Thyroid gland (tissue), 4 donors: ENCODE measurements at regions not wholly inside any gene's neighbourhood (a gene's known extent, or its start where the extent isn't known, plus 50 kb on each side); places are given as distances from the start of the nearest gene placed in this dataset.
"Not testable (repeated sequence)": the region's sequence is repeated elsewhere in the genome, so short reads cannot be mapped to it uniquely, and the experiment has no call there.

Experiments
- DNase-seq, 2 donors: peaks; one replicate each; pipeline ENCODE4 v3.0.0-alpha.2; 2019
- H3K27ac ChIP-seq, 3 donors: fragments of 200-600 bp; sonication (generic); 1 replicate in 2 of 3; 2 replicates in 1 of 3; pipeline ENCODE4 v1.5.1; 2016 to 2019; ENCODE audit warnings: mild to moderate bottlenecking in 1 of 3, moderate library complexity in 1 of 3
- H3K27me3 ChIP-seq: fragments of 200-600 bp; sonication (generic); one replicate; pipeline ENCODE4 v1.5.1; 2019
- H3K36me3 ChIP-seq, 2 donors: fragments of 200-600 bp; sonication (generic); one replicate each; pipeline ENCODE4 v1.5.1; 2016 to 2019
- H3K4me1 ChIP-seq, 2 donors: fragments of 200-600 bp; sonication (generic); one replicate each; pipeline ENCODE4 v1.5.1; 2017 to 2019
- H3K4me3 ChIP-seq, 3 donors: fragments of 200-600 bp; sonication (generic); replicated peaks in 1 of 3; 1 replicate in 2 of 3; 2 replicates in 1 of 3; pipeline ENCODE4 v1.5.1; 2016; ENCODE audit warnings: mild to moderate bottlenecking in 1 of 3
- H3K9me3 ChIP-seq: fragments of 200-600 bp; sonication (generic); one replicate; pipeline ENCODE4 v1.5.1; 2017
- POLR2A ChIP-seq, 2 donors: fragments of 450-650 bp; IDR thresholded peaks; one replicate each; pipeline ENCODE4 v1.6.1; 2017; ENCODE audit warnings: antibody characterized with exemption in 2 of 2, mild to moderate bottlenecking in 2 of 2, moderate library complexity in 1 of 2
- WGBS, 2 donors: methylation state at CpG; one replicate each; pipeline ENCODE4 v1.1.5; 2017; 5-methylcytosine and 5-hydroxymethylcytosine counted together
- intact Hi-C: fragments of 100-400 bp; cut with DNase I; formaldehyde crosslinking; loops from one replicate; pipeline ENCODE4 v1.15.1; 2023
- TF ChIP-seq, protein P1 (sequence below), 6 experiments: fragments of 200-600 bp in 3 of 6; fragments of 450-650 bp in 3 of 6; sonication (generic) in 3 of 6; IDR thresholded peaks; one replicate each; pipeline ENCODE4 v1.5.1; 2016 to 2019; ENCODE audit warnings: antibody characterized with exemption in 6 of 6, mild to moderate bottlenecking in 2 of 6, inconsistent platforms in 1 of 6, moderate library complexity in 1 of 6

DNA sequence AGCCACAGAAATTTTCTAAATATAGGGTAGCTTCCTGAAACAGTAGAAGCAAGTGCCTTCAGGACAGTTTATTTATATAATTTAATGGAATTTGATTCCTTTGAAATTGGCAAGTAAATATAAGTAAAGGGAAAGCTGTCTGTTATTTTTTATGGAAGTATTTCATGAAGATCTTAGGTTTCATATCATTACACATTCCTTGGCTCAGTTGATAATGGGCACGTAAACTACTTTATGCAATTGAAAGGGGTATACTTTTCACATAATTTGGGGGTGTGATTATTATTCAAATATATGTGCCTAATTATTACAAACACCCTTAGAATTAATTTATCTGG, 71.1 kb upstream of the RAP1B start:
- Histone ChIP-seq H3K9me3 (no peaks in the 10 kb centered on the region), H3K36me3 (no peaks in the 10 kb centered on the region), H3K4me3 (no peak overlapping the region), H3K4me1 (no peaks in the 10 kb centered on the region), H3K27me3 (no peaks in the 10 kb centered on the region), H3K27ac (peak overlapping the region in 1 of 3 donors; percentile 48)
- intact Hi-C loops, result no loop called here
- TF ChIP-seq, protein P1, sequence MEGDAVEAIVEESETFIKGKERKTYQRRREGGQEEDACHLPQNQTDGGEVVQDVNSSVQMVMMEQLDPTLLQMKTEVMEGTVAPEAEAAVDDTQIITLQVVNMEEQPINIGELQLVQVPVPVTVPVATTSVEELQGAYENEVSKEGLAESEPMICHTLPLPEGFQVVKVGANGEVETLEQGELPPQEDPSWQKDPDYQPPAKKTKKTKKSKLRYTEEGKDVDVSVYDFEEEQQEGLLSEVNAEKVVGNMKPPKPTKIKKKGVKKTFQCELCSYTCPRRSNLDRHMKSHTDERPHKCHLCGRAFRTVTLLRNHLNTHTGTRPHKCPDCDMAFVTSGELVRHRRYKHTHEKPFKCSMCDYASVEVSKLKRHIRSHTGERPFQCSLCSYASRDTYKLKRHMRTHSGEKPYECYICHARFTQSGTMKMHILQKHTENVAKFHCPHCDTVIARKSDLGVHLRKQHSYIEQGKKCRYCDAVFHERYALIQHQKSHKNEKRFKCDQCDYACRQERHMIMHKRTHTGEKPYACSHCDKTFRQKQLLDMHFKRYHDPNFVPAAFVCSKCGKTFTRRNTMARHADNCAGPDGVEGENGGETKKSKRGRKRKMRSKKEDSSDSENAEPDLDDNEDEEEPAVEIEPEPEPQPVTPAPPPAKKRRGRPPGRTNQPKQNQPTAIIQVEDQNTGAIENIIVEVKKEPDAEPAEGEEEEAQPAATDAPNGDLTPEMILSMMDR (IDR thresholded peaks at IDR 0.05), result no peak
- TF ChIP-seq POLR2A (IDR thresholded peaks at IDR 0.05), result no peak
- DNase-seq, result no peak
- 82 to 84% methylated on average over 1 of the region's 1 CpG for WGBS, 2 donors

DNA sequence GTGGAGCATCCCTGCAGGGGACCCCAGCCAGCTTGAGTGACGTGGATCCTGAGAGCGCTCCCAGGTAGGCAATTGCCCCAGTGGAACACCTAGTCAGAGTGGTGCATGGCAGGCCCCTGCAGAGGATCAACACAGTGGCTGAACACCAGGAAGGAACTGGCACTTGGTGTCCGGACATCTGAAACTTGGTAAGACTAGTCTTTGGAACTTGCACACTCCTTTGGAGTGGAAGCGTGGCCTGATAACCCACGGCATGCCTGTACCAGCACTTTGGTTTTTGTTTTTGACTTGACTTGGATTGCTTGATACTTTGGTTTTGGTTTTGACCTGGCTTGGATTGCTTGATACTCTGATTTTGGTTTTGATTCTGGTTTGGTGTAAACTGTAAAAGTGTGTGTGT, 69.9 kb upstream of the RAP1B start:
- H3K9me3 ChIP-seq, DNase-seq, H3K4me1 ChIP-seq, H3K4me3 ChIP-seq, intact Hi-C loops, H3K27me3 ChIP-seq, H3K36me3 ChIP-seq, H3K27ac ChIP-seq: not testable (repeated sequence)
- WGBS, 2 donors, result 94 to 95% methylated on average over 5 of the region's 5 CpGs

DNA sequence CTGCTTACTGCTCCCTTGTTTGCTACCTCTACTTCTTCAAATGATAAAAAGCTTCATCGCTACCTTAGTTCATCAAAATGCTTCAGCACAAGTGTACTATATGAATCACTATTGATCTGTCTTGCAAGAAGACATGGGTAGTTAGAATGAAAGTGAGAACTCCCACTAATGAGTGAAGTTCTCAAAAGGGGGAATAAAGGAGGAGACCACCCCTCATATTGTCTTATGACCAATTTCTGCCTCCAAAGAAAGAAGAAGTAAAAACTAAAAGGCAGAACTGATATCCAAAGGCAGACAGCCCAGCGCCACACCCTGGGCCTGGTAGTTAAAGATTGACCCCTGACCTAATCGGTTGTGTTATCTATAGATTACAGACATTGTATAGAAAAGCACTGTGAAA, 63.4 kb upstream of the RAP1B start:
- H3K27ac ChIP-seq, H3K4me1 ChIP-seq: not testable (repeated sequence)
- WGBS, 2 donors, result 88 to 94% methylated on average over 3 of the region's 3 CpGs

DNA sequence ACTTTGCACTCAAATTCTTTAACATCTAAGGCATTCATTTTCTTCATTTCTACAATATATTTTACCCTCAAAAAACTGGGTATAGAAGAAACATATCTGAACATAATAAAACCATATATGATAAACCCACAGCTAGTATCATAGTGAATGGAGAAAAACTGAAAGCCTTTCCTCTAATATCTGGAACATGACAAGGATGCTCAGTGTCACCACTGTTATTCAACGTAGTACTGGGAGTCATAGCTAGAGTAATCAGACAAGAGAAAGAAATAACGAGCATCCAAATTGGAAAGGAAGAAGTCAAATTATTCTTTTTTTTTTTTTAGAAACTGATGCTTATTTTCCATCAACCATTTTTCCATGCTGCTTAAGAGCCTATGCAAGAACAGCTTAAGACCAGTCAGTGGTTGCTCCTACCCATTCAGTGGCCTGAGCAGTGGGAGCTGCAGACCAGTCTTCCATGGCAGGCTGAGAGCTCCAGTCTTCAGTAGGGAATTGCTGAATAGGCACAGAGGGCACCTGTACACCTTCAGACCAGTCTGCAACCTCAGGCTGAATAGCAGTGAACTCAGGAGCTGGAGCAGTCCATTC, 58.0 kb upstream of the RAP1B start:
- H3K27me3 ChIP-seq, H3K9me3 ChIP-seq, H3K27ac ChIP-seq, H3K4me3 ChIP-seq, DNase-seq, H3K36me3 ChIP-seq, intact Hi-C loops, H3K4me1 ChIP-seq: not testable (repeated sequence)
- WGBS, 2 donors, result 79 to 87% methylated on average over 2 of the region's 2 CpGs

More for the DNA sequence above, 63.4 kb upstream of the RAP1B start:
- H3K4me3 ChIP-seq, H3K36me3 ChIP-seq, H3K27me3 ChIP-seq, intact Hi-C loops, DNase-seq, H3K9me3 ChIP-seq: not testable (repeated sequence)

DNA sequence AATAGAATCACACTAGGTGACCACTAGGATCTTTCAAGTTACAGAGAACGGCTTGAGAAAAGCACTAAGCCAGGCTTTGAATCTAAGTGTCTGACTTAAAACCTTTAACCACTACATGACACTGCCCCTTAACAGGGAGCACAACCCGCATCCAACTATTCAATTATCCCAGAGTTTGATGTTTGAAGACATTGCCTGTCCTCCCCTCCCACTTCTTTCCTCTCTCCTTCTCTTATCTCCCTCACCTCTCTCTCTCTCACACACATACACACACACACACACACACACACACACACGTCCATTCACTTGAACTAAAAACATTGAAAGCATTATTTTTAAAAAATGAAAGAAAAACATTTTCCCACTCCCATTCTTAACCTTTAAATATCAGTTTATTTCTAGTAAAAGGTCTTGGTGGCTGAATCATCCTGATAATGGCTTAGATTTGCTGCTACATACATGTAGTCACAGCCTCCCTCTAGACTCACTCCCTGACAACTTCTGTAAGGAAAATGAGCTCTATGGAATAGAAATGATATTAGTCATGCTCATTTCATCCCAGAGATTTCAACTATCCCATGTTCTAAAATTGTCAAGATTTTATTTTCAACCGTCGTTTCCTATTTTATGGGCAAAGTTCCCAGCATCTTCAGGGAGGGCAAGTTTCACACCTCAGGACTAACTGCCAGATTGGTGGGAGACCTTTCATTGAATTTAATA, 53.5 kb upstream of the RAP1B start:
- no peak overlapping the region for H3K4me3 ChIP-seq
- intact Hi-C loops, result no loop called here
- no peak overlapping the region for H3K27ac ChIP-seq
- TF ChIP-seq, protein P1 (IDR thresholded peaks at IDR 0.05), result no peak
- TF ChIP-seq POLR2A (IDR thresholded peaks at IDR 0.05), result no peak
- no peaks in the 10 kb centered on the region for H3K4me1 ChIP-seq
- 58% methylated on average over 5 of the region's 5 CpGs for WGBS, 2 donors
- no peaks in the 10 kb centered on the region for H3K36me3 ChIP-seq
- H3K27me3 ChIP-seq, result no peaks in the 10 kb centered on the region
- DNase-seq, result no peak
- no peaks in the 10 kb centered on the region for H3K9me3 ChIP-seq

DNA sequence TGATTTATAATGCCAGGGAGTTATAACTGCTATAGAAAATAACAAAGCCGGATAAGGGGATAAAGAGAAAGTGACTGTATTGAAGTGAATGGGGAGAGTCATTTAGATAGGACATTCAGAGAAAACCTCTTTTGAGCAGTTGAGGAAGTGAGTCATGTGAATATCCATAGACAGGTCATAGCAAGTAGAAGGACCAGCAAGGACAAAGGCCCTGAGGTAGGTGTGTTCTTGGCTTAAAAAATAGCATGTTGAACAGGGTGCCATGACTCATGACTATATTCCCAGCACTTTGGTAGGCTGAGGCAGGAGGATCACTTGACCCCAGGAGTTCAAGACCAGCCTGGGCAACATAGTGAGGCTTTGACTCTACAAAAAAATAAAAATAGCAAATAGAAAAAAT, 51.5 kb upstream of the RAP1B start:
- H3K4me1 ChIP-seq, result no peaks in the 10 kb centered on the region
- 89 to 90% methylated on average over 1 of the region's 1 CpG for WGBS, 2 donors
- TF ChIP-seq, protein P1 (IDR thresholded peaks at IDR 0.05), result no peak
- TF ChIP-seq POLR2A (IDR thresholded peaks at IDR 0.05), result no peak

More for the DNA sequence above, 51.5 kb upstream of the RAP1B start:
- no peak overlapping the region for H3K4me3 ChIP-seq
- no peak for DNase-seq
- intact Hi-C loops, result no loop called here
- H3K9me3 ChIP-seq, result no peaks in the 10 kb centered on the region
- H3K27ac ChIP-seq, result no peak overlapping the region
- H3K27me3 ChIP-seq, result no peaks in the 10 kb centered on the region
- no peaks in the 10 kb centered on the region for H3K36me3 ChIP-seq
